DMS53 treated with DMSO at 0.1 percent for 48 hours (cell line): ENCODE measurements at regions not wholly inside any gene's neighbourhood (a gene's known extent, or its start where the extent isn't known, plus 50 kb on each side); places are given as distances from the start of the nearest gene placed in this dataset.

ENCODE experiments used
- DNase-seq: peaks from one replicate; lab custom pipeline; 2025; ENCODE audit not compliant: unreplicated experiment; lab: John Stamatoyannopoulos, UW

- no peak for DNase-seq
Measured at GRCh38 chr3:117534138-117534537, 824.6 kb downstream of the TUSC7 start.

- no peak for DNase-seq
Measured at GRCh38 chr3:117536006-117536405, 826.4 kb downstream of the TUSC7 start.

- no peak for DNase-seq
Measured at GRCh38 chr3:117537949-117538348, 828.4 kb downstream of the TUSC7 start.

- no peak for DNase-seq
Measured at GRCh38 chr3:117539729-117540128, 830.1 kb downstream of the TUSC7 start.

DNA sequence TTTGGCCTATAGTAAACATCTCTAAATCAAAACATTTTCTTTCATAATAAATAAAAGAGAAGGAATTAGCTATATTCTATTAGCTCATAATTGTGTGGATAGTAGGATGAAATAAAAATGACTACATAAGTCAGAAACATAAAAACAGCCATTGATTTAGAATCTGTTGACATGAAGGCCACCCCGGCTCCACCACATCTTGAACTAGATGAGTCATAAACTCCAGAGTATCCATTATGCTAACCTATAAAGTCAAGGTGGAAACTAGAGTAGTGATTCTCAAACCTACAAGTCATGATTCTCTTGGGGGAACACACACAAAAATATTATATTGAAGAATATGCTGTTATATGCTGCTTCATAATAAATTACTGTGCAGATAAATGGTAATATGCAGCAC lies 831.0 kb downstream of the TUSC7 start:
- DNase-seq = peak; percentile 10

- DNase-seq = no peak
Measured at GRCh38 chr3:117541721-117542120, 832.1 kb downstream of the TUSC7 start.

DNA sequence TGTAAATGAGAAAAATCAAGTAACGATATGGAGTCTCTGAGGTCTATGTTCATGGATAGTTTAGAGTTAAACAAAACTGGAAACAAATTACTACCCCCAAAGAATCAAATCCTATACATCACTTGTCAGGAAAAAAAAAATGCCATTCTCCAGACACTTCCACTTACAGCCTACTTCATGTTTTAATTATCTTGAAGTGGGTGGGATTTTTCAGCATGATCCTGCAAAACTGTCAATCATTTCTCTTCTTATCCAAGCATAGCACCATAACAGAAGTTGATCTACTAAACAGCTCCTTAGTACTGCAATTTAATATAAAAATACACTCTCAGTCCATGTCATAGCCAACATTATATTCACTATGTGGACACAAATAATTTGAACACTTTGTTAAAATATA lies 833.9 kb downstream of the TUSC7 start:
- no peak for DNase-seq

- DNase-seq = no peak
Measured at GRCh38 chr3:117545484-117545883, 835.9 kb downstream of the TUSC7 start.

GRCh38 chr3:117547956-117548550 lies 838.5 kb downstream of the TUSC7 start:
- peak; percentile 9 for DNase-seq

GRCh38 chr3:117548600-117548999 lies 839.0 kb downstream of the TUSC7 start:
- DNase-seq = no peak

- DNase-seq = no peak
Measured at GRCh38 chr3:117549716-117550115, 840.1 kb downstream of the TUSC7 start.

- DNase-seq = no peak
Measured at GRCh38 chr3:117550766-117551165, 841.2 kb downstream of the TUSC7 start.

- no peak for DNase-seq
Measured at GRCh38 chr3:117553461-117553860, 843.9 kb downstream of the TUSC7 start.

DNA sequence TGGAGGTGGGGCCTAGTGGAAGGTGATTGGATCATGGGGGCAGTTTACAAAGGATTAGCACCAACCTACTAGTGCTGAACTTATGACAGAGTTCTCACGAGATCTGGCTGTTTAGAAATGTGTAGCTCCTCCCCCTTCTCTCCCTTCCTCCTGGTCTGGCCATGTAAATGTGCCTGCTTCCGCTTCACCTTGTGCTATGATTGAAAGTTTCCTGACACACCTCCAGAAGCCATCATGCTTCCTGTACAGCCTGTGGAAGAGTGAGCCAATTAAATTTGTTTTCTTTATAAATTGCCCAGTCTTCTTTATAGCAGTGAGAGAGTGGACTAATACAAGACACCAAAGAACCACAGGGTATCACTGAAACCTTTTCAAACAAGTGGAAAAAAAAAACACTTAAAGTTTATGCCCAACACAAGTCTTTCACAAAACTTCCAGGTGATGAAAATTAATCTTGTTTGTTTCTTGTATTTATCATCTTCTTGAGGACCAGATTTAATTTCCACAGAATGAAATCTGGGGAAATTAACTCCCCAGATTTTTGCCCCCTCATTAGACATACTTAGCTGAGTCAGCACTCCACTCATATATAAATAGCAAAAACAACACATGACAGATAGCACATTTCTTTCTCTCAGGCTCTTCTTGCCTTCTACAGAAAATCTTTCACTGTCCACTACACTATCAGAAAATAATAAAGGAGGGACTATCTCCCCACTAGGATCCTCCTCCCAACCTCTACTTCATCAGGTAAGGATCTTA lies 847.2 kb downstream of the TUSC7 start:
- no peak for DNase-seq

DNA sequence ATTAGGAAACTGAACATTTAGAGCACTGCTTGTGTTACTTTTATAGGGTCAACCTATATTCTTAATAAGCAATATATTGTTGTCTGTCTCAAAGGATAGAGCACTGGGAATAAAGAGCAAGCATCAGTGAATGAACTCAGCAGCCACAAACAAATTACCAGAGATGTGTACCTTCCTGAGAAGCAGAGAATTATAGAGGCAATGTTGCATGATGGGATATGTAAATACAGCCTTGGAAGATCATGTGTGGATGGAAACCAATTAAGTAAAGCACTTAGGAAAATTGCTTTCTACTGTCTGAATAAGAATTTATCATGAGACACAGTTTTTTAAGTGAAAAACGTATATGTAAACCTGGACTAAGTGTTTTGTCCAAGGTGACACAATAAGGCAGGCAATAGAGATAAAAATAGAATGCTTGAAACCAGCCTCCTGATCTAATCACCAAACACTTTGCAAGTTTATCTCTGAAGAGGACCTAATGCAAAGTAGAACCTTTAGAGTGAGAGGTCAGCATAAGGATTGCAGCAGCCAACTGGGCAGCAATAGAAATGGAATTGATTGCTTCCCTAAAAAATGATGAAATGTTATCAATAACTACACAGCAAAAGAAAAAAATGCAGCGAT lies 848.0 kb downstream of the TUSC7 start:
- DNase-seq = no peak

- DNase-seq = no peak
Measured at GRCh38 chr3:117558681-117559080, 849.1 kb downstream of the TUSC7 start.

- DNase-seq = peak; percentile 30
Measured at GRCh38 chr3:117562000-117562399, 852.4 kb downstream of the TUSC7 start.

DNA sequence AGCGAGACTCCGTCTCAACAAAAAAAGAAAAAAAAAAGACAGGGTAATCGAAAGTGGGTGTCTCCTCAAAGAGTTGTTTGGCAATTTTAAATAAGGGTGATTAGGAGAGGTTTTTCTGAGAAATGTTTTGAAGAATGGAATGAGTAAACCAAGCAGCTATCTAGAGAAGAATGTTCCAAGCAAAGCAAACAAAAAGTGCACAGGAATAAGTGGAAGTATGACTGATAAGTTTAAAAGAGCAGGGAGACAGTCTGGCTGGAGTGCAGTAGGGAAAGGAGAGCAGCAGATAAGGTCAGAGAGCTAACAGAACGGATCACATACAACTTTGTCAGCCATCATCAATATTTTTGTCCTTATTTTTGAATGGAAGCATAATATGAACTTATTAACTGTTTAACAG lies 853.5 kb downstream of the TUSC7 start:
- DNase-seq = no peak

- DNase-seq = no peak
Measured at GRCh38 chr3:117565777-117566176, 856.2 kb downstream of the TUSC7 start.

DNA sequence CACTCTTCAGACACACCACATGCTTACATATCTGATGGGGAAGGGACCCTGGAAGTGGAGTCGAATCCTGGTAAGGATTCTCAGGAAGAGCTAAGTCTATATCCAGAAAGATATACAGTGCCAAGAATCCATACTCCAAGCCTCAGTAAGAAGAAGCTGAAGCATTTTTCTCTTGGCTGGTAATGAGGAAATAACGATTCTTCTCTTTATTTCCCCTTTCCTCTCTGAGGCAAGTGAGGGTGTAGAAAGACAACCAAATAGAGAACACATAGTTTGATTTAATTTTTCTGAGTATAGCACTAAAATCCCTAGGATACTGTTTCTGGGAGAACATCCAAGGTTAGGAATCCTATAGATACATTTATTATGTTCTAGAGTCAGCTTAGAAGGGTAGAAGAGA lies 857.3 kb downstream of the TUSC7 start:
- no peak for DNase-seq

- no peak for DNase-seq
Measured at GRCh38 chr3:117567382-117567781, 857.8 kb downstream of the TUSC7 start.

DNA sequence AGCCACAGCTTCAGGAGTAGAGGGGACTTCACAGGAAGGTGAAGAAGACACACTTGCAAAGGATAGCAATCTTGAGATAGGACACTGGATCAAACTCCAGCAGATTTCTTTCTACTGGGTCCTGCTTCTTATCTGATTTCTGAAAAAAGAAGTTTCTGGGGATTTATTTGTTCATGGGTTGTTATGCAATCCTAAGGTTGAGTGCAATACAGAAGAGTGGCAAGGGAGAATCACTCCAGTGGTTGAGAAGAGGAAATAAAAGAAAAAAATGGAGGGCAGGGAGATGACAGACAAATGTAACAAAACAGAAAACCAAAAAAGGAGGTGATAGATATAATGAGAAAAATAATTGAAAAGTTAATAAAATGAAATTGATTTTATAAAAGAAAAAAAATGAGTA lies 858.3 kb downstream of the TUSC7 start:
- DNase-seq = no peak
